GM12875 (cell line): ENCODE measurements at regions not wholly inside any gene's neighbourhood (a gene's known extent, or its start where the extent isn't known, plus 50 kb on each side); places are given as distances from the start of the nearest gene placed in this dataset.

Experiments used
- H3K4me3 ChIP-seq: one replicate; pipeline ENCODE4 v1.5.1; 2011; ENCODE audit warnings: low read depth, low read length, control low read depth
- TF ChIP-seq, protein P1 (sequence below): IDR thresholded peaks from 2 replicates; pipeline ENCODE4 v1.5.1; 2011; ENCODE audit warnings: low read depth, mild to moderate bottlenecking, control low read depth, inconsistent platforms, low read length, moderate library complexity, borderline replicate concordance; ENCODE audit not compliant: insufficient read depth

DNA sequence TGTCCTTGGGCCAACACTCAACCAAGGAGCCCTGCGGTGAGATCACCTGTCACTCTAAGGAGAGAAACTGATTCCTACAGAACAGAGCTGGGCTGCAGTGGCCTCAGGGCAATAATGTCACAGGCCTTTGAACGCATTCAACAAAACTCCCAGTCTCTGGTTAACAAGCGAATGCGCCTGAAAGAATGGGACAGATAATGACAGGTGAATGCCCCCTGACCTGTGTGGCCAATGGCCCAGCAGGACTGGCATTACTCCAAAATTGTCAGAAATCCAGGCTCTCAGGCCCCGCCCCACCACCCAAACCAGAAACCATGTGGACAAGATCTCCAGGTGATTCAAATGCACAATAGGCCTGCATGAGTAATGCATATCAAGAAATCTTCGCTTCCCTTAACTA lies 277.7 kb upstream of the KLF6 start:
- TF ChIP-seq, protein P1, sequence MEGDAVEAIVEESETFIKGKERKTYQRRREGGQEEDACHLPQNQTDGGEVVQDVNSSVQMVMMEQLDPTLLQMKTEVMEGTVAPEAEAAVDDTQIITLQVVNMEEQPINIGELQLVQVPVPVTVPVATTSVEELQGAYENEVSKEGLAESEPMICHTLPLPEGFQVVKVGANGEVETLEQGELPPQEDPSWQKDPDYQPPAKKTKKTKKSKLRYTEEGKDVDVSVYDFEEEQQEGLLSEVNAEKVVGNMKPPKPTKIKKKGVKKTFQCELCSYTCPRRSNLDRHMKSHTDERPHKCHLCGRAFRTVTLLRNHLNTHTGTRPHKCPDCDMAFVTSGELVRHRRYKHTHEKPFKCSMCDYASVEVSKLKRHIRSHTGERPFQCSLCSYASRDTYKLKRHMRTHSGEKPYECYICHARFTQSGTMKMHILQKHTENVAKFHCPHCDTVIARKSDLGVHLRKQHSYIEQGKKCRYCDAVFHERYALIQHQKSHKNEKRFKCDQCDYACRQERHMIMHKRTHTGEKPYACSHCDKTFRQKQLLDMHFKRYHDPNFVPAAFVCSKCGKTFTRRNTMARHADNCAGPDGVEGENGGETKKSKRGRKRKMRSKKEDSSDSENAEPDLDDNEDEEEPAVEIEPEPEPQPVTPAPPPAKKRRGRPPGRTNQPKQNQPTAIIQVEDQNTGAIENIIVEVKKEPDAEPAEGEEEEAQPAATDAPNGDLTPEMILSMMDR, result no peak
- H3K4me3 ChIP-seq, result no peak overlapping the region

DNA sequence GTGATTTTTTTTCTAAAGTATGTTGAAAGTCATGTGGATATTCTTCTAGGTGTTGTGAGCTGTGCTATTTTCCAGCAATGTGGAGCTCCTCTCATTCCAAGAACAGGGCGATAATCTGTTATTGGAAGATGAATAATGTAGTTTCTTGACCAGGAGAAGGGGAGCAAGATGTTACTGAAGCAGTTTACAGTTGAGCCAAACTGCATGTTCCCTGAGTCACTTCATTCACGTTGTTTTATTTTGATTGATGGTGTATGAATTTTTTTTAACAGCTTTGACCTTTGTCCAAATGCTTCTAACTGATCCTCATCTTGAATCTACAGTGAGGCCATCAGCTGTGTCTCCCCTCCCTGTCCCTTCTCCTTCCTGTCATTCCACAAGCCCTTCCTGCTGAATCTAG lies 277.1 kb upstream of the KLF6 start:
- no peak overlapping the region for H3K4me3 ChIP-seq
- TF ChIP-seq, protein P1, result no peak

DNA sequence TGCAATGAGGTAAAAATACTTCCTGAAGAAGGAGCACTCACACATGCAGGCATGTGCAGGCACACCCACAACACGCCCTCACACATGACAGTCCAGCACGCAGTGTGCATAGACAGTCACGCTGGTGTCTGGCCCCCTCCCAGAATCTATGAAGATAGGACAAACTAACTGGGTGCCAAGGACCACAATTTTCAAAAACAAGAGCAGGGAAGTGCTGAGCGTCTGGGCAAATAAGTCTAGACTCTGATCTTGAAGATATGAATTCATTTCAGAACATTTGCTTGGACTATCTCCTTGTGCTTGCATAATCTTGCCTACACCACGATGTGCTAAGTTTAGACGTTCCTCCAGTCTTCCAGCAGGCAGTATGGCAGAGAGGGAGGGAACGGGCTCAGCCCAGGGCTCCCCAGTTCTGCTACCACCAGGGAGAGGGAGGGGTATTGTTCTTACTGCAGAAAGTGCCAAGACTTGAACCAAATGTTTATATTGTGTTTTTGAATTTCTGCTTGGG lies 276.5 kb upstream of the KLF6 start:
- no peak overlapping the region for H3K4me3 ChIP-seq
- TF ChIP-seq, protein P1, result no peak

DNA sequence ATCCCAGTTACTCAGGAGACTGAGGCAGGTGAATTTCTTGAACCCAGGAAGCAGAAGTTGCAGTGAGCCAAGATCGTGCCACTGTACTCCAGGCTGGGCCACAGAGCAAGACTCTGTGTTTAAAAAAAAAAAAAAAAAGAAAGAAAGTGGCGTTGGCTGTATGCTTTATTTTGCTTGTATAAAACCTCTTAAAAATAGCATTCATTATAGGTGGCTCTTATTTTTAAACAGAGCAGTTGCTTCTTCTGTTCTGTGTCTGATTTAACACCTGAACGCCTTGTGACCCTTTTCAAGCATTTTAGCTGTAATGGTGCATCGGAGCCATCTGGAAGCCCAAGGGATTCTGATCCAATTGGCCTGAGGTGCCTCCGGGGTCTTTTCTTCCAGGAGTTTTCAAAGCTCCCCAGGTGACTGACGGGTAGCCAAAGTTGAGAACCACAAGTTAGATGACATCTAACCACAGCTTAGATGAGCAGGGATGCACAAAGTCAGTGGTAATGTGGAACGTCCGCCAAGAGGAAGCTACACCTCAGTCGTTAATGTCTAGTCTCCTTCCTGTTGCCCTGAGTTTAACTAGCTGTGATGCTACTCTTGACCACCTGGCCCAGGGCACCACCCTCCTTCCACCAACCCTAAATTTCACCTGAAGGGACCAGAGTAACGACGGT lies 274.6 kb upstream of the KLF6 start:
- no peak overlapping the region for H3K4me3 ChIP-seq
- TF ChIP-seq, protein P1, result no peak

DNA sequence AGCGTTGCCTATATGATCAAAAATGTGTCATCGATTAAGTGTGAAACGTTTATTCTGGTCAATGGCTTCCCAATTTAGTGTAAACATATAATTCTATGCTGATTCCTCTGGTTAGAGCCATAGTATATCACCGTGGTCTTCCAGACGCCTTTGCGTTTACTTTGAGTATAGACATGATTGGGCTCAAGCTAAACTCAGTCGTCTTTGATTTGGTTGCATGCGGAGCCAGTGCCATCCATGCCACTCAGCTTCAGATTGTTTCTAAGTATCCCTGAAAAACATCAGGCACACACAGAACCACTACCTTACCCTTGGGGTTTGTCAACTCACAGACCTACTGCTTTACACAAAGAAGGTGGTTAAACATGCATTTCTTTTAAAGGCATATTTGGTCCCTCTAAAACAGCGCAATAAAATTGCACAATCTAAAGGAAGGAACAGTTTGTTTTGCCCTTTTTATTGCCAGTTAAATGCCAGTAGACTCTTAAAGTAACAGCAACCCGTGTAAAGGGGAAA lies 273.6 kb upstream of the KLF6 start:
- TF ChIP-seq, protein P1, result no peak
- H3K4me3 ChIP-seq, result no peak overlapping the region

DNA sequence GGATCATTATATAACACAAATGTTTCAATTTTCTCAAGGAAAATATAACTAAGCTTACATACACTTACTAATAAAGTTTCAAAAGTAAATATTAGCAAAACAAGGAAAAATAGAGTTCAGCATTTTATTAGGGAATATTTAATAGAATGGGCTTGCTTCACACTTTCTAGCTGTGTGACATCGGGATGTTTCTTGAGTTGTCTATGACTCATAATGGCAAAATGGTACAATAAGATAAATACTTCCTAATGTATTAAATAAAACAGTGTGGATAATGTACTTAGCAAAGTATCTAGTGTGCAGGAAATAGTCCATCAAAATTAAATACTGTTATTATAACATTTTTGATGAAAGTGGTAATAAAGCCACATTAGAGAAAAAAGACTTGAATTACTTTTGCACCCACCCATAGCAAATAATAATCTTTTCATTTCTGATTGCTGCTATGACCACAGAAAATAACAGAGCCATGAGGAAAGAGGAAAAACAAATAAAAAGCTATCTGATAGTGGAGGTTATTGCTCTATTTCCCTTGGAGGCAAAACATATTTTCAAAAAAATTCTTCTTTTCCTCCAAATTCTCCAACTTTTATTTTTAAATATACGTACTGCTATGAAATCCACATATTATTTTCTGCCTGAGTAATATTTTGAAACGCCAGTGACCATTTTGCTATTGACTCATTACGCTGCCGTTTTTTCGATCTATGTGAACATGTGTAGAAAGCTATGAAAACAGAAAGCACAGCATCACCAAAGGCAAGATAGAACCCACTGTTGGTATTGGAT lies 272.9 kb upstream of the KLF6 start:
- TF ChIP-seq, protein P1, result no peak
- H3K4me3 ChIP-seq, result no peak overlapping the region

DNA sequence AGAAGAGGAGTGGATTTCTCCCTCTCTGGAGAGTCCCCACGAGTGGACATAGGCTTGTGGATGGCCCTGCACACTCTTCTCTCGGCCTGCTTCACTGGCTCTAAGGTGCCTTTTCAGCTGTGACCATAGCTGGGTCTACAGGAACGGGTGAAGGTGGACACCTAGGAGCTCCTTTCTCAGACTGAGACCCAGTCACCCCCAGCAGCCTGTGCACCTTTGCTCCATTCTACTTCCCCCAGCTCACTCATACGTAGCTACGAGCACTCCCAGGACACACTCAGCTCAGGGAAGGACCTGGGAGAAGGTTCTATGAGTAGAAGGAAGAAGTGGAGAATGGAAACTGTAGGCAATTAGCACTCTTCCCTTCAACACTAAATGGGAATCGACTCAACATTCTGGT lies 272.0 kb upstream of the KLF6 start:
- no peak overlapping the region for H3K4me3 ChIP-seq
- TF ChIP-seq, protein P1, result no peak
